HG02610 (cell line): ENCODE measurements at regions not wholly inside any gene's neighbourhood (a gene's known extent, or its start where the extent isn't known, plus 50 kb on each side); places are given as distances from the start of the nearest gene placed in this dataset.
A peak's percentile ranks its signal among the peaks of the same experiment; 100 is the strongest.

ENCODE experiments used
- ATAC-seq: cut with Tn5 transposase; IDR thresholded peaks from one replicate; pipeline ENCODE4 v1.9.1; 2021; ENCODE audit warnings: mild to moderate bottlenecking, moderate library complexity; ENCODE audit not compliant: unreplicated experiment

DNA sequence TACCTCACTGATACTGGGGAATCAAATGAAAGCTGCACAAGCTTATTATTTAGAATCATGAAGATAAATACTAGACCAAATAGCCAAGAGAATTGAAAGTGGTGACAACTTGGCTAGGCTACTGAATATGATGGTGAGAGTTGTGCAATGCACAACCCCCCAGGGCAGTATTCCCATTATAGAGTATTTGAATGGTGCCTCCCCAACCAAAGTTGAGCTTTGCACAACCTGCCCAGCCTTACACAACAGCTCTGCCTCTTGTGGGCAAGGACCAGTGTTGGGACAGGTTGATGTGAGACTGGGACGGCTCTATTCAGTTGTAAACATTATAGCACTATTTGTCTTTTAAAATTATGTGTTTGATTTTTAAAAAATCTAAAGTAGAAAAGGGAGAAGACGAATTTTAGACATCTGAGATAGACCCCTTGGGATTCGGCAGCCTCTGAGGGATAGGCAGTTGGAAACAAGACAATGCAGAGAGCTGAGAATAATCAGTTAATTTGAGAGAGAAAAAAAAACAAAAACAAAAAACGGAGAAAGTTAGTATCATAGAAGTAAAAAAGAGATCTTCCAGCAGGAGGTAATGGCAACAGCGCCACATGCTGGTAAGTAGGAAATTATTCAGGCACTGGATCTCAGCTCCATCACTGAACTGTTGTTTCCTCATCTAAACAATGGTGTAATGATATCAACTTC, 91.0 kb upstream of the KCNA3 start:
- no peak for ATAC-seq

DNA sequence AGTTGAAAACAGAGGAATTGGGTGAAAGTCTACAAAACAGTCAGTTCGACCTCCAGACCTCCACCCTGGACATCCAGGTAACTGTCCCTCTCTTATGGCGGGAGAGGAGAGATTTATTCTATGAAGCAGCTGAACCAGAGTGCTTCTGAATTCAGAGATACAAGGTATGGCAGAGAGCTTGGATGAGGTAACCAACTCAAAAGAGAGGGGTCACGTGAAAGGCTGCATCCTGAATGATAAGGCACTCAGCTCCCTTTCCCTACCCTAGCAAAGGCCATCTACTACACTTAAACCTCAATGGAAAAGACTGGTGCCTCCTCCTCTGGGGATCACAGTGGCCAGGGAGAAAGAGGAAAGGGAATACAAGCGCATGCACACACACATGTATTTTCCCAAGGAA, 88.4 kb upstream of the KCNA3 start:
- no peak for ATAC-seq

DNA sequence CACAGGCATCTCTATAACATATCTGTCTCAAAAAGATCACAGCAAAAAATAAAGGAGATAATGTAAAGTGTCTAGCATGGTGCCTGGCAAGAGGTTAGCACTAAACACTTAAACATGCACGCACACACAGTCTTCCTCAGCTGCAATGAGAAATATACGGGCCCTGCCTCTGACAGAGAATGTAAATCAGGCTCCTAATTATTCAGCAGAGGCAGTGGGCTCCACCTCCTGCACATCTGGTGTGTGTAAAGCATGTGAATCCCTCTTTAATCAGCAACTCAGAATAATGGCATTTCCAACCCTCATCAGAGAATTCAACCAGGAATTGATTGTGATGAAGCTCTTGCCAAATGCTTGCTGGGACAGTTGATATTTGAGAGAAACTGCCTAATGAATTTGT, 85.6 kb upstream of the KCNA3 start:
- ATAC-seq: no peak

DNA sequence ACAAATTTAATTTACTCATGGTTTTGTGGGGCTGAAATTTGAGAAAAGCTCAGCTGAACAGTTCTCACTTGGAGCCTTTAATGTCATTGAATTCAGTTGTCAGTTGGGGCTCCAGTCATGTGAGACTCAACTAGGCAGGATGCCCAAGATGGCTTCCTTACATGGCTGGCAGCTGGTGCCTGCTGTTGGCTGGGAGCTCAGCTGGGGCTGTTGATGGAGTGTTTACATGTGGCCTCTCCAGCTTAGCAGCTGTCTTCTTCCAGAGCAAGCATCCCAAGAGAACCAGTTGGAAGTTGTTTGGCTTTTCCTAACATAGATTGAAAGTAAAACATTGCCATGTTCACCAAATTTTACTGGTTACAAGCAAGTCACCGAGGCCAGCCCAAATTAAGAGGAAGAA, 81.8 kb upstream of the KCNA3 start:
- no peak for ATAC-seq

DNA sequence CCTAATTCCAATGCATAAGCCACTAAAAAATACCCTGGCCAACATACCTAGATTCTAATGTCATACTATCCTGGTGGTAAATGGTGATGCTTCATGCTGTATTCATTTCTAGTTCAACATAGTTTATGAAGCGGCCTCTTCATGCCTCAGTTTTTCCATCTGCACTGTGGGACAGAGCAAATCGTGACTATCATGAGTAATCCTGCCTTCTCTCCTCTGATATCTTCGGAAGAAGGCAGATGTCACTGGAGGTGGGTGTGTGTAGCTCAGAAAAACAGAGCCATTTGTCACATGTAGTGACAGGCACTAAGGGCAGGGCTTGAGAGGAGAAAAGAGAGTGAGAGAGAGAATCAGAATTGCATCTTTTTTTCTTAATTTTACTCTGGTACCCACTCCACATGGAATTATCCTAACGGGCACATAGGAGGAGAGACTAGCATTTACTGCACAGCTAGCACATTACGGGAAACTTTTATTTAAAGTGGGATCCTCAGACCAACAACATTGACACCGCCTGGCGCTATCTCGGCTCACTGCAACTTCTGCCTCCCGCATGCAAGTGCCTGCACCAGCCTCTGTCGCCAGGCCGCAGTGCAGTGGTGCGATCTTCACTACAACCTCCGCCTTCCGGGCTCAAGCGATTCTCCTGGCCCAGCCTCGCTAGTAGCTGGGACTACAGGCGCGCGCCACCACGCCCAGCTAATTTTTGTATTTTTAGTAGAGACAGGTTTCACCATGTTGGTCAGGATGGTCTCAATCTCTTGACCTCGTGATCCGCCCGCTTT, 78.4 kb upstream of the KCNA3 start:
- no peak for ATAC-seq

DNA sequence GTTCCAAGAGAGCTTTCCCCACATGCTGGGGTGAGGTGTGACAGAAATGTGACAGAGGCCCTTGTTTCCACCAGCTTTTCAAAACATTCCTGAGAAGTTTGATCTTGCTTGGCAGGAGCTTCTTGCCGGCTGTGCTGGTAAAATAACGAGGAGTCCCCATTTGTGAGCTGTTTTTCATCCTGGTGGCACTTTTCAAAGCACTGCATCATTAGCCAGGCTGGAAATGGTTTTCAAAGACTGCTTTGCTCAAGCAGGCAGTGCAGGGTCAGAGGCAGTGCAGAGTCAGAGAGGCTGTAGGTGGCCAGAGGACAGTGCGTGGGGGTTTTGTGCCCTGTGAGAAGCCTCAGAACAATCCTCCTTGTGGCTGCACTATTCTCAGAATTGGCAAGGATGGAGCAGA, 75.8 kb upstream of the KCNA3 start:
- no peak for ATAC-seq

DNA sequence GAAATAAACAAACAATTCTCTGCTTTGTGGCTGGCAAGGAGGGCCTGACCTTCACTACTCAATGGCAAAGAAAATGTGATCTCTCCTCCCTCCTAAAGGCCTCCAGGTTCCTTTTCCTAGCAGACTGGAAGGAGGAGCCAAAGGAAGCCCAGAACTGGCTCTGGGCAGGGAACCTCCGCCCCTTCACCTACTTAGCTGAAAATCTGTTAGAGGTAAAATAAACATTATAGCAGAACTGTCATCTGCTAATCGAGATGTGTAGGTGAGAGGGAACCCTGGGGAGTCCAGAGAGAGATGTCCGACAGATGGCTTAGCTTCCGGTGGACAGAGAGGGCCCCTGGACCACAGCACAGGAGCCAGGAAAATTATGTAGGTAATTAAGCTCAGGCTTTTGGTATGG, 75.2 kb upstream of the KCNA3 start:
- ATAC-seq: no peak

DNA sequence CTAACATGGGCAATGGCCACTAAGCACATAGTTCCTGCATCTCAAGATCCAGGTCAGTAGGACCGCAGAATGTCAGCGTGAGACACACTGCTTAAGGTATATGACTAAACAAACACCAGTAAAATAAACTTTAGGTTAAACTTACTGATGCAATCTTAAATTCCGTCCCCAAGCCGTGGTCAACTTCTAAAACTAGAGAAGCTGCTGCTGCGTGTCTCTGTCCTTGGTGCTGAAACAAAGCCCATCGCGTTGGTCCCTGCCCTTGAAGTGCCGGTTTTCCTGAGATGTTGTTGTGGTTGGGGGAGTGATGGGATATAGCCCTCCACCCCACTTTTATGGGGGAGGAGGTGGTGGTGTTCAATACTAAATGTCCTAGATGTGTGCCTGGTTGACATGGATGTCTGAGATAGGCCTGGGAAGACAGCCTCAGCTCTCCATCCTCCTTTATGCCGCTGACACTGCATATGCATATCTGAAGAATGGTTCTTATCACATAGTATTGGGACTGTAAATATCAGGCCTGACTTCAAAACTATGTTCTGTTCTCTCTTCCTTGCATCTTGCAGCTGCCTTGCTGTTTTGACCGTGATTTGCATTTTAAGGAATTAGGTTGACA, 72.0 kb upstream of the KCNA3 start:
- ATAC-seq: no peak

DNA sequence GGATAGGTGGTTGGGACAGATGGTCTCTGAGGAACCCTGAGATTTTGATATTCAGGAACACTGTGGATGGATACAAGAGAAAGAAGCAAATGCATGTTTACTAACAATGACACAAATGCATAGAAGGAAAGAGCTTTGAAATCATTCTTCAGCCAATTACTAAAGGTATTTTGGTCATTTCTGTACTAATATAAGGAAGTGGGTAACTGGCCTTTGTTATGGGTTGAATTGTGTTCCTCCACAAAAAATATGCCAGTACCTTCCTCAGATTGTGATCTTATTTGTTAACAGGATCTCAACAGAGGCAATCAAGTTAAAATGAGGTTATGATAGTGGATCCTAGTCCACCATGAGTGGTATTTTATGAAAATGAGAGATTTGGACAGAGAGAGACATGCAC, 68.7 kb upstream of the KCNA3 start:
- no peak for ATAC-seq

DNA sequence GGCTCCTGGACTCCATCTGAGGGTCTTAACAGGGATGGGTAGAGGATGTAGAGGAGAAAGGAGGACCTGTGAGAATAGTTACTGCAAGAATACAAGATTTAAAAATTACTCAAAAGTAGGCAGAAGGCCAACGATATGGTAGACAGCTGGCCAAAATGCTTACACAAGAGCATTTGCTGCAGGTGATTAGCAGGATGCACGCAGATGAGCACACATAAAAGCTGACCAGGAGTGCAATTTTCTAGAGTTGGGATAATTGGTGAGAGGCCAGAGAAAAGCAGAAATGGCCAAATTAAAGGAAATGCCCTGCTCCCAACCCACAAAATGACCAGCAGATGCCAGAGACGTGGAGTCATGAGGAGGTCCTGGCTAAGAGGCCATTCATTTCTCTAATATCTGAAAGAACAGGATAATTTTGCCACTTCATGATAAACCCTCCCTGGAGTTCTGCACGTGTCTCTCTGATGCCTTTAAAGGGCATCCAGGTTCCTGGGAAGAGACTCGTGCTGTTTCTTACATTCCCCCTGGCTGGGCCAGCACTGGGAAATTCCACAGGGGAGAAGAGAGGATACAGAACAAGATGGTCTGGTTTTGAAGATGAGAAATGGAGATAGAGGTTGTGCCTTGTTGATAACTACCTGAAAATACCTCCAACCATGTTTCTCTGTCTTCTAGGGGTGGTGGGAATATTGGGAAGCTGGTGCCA, 62.3 kb upstream of the KCNA3 start:
- ATAC-seq: no peak

DNA sequence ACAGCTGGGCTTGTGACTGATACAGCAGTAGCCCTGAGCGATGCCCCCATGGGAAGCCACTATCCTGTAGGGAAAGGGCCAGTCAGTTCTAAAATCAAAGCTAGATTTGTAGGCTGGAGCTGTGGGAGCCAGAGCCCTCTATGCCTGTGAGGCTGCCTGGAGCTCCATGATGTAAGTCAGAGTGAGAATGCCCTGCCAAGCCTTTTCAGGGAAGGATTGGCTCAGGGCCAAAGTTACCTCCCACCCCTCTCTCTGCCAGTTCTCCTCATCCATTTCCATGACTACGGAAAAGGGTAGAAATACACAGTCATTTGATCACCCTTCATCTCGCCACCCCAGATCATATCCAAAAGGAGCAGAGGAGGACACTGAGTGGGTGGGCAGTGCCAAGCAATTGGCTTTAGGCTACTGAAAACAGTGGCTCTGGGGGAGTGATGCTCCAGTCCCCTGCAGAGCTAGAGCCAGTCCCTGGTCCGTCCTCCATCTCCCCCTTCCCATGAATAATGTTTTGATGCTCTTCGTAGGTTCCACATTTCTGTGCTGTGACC, 59.5 kb upstream of the KCNA3 start:
- no peak for ATAC-seq

DNA sequence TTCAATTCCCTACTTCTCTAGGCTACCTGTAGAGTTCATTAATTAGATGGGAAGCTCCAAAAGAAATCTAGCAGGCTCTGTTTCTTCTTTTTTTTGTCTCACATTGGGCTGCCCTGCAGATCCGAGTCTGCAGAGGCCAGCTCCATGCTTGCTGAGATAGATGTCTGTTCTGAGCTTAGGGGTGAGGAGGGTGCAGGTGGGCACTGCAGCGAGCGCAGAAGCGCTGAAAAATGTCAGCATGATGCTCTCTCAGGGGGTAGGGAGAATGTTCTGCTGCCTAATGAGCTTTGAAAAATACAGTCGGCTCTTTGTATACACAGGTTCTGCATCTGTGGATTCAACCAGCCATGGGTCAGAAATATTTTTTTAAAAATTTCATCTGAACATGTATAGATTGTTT, 56.8 kb upstream of the KCNA3 start:
- ATAC-seq: no peak

DNA sequence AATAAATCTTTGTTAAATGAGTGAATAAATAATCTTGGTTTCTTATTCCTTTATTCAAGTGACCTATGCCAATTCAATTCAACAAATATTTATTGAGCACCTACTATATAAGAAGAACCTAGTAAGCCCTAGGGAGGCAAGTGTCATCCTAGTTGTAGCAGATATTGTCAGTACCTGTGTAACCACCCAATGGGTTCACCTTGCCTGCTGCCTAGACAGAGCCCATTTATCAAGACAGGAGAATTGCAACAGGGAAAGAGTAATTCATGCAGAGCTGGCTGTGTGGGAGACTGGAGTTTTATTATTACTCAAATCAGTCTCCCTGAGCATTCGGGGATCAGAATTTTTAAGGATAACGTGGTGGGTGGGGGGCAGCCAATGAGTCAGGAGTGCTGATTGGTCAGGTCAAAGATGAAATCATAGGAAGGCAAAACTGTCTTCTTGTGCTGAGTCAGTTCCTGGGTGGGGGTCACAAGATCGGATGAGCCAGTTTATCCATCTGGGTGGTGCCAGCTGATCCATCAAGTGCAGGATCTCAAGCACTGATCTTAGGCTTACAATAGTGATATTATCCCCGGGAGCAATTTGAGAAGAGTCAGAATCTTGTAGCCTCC, 53.8 kb upstream of the KCNA3 start:
- ATAC-seq: no peak

DNA sequence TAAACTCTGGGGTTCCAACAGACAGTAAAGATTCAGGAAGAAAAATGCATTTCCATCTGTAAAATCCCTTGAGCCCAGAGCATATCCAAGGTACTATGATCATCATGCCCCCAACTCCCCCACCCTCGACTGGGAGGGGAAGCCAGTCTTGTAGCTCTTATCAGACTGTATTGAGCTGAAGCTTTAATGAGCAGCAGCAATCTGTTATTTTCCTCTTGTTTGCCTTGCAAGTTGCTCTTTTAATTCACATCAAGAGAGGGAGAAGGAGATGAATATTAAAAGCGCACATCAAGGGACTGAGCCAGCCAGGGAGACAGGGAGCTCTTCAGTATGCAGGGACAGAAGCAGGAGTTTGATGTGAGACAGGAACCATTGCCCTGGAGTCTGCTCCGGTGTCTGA, 52.5 kb upstream of the KCNA3 start:
- ATAC-seq: no peak

DNA sequence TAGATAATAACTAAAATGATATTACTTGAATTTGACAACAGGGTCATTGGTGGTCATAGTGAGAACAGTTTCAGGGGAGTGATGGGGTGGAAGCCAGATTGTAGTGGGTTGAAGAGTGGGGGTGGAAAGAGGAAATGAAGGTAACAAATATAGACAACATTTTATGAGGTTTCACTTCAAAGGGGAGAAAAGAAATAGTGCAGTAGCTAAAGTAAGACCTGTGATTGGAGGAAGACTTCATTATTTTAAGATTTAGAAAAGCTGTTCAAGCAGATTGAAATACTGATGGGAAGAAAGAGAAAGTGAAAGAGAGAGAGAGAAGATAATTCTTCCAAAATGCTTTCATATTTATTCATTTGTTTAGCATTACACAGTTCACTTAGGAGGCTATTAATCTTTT, 52.0 kb upstream of the KCNA3 start:
- peak; percentile 74 for ATAC-seq
